Activated CD4-positive, CD25-positive, alpha-beta regulatory T cell treated with anti-CD3 and anti-CD28 coated beads, Interleukin-2, amount 50 U/mL, for 24 hours (primary cell): ENCODE measurements at regions not wholly inside any gene's neighbourhood (a gene's known extent, or its start where the extent isn't known, plus 50 kb on each side); places are given as distances from the start of the nearest gene placed in this dataset.

Experiments
- ATAC-seq, 2 donors: fragments of 150-1000 bp; cut with Tn5 transposase; one replicate each; pipeline ENCODE4 v1.10.0; 2021; ENCODE audit warnings: mild to moderate bottlenecking in 1 of 2, moderate library complexity in 1 of 2

DNA sequence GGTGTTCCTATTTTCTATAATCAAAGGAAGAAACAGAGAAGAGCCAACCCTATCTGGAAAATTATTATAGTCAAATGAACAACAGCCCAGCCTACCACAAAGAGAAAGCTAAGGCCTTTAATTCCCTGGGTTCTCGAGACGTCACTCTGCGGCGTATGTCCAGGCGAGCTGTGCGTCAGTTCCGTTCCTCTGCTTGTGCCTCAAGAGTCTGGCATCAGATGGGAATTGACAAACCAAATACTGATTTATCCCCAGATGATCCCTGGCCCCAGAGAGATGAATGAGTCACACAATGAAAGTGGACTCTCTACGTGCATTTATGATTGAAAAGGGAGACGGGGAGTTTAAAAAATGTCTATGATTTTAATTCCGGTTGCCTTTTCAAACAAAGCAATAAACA lies 151.6 kb upstream of the PDE10A start:
- no peak for ATAC-seq

DNA sequence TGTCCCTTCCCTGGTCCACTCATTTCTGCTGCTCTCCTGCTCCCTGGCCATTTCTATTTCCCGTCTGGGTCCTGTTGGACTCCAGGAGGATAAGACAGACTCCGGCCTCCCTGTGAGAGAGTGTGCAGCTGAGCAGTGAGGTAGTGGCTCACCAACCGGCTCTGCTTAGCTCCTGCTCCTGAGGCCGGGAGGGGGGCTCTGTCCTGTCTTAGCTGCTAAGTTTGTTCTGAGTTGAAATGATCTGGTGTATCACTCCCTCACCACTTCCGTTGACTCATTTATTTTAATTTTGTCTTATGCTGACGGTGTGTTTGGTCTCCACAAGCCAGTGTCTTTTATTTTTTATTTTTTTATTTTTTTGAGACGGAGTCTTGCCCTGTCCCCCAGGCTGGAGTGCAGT lies 148.5 kb upstream of the PDE10A start:
- no peak for ATAC-seq

DNA sequence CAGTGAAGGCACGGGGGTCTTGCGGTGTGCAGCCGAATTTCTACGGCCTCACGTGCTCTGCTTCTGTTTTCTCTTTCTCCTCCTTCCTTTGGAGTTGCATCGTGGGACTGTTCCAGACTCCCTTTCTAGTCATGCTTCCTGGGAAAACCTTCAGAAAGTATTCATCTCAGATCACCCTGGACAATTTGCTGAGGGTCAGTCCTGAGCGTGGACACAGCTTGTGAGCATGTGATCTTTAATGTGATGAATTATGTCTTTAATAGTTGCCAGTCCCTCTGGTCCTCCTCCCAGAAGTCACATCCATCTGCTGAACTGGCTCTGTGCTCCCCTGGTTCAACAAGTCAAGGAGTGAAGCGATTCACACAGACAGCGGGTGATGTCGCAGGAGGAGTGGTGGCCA lies 145.0 kb upstream of the PDE10A start:
- ATAC-seq, result no peak

DNA sequence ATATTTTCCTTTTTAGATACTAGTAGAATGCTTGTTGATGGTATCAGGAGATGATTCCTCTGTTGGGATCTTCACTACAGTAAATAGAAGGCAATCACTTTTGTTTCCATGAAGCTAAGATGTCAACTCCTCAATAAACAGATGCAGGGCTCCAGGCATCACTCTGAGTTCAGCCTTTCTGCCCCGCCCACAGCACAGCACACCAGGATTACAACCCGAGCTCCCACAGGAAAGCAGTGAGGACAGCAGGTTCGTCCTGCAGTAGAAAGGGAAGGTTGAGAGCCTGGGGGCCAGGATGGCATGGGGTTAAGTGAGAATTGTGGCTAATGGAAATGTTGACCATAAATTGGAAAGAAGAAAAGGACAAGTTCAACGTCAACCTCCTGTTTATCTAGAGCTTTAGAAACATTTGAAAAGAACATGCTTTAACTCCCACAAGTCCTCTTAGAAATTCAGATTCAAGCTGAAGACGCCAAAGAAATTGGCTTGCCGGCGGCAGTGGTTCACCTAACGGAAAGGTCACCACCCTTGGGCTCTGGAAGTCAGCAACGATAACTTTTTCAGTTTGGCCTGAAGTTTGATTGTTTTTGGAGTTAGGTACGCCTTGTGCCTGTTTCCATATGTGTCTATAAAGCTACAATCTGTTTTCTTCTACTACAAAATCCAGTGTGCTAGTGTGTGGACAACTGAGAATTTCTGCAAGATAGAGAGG lies 144.4 kb upstream of the PDE10A start:
- ATAC-seq, result no peak

DNA sequence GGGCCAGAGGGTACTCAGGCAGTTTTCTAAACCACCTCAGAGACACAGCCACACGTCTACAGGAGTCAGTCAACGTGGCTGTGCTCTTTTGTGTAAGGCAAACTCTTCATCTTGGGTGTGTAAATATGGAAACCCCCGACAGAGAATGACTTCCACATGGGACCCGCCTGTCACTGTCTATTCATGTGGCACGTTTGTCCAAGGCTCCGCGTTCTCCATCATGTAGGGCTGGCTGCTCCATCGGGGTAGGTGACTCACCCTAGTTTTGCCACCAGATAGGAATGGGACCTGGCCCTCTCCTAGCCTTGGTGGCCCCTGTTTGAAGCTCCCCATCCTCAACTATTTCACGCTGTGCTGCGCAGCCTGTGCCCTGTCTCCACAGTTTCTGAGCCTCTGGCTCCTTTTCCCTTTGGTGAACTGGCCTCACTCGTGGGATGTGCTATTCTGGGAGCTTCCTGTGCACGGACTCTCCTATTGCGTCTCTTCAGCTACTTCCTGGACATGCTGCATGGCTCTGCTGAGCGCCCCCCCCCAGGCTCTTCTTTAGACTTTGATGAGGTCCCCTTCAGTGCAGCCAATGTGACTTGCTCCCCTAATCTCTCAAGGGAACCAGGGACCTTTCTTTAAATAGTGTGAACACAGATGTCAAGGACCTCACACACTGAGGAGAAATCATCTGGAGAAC lies 143.2 kb upstream of the PDE10A start:
- no peak for ATAC-seq

DNA sequence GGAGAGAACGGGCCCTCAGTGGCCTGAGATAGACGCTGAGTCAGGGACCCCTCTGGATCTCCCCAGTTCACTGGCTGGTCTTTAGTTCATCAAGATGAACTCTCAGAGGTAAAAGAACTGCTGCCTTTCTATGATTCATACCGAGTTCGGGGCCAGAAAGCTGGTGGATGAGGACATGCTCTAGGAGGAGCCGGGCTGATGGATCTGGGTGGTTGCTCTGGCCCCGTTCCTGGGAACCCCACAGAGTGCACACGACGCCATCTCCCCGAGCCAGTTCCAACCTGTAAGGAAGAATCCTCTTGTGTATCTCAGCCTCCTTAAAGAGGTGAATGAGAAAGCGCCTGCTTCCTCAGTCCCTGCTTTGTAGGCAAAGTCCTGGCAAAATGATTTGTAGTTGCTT lies 142.6 kb upstream of the PDE10A start:
- no peak for ATAC-seq

DNA sequence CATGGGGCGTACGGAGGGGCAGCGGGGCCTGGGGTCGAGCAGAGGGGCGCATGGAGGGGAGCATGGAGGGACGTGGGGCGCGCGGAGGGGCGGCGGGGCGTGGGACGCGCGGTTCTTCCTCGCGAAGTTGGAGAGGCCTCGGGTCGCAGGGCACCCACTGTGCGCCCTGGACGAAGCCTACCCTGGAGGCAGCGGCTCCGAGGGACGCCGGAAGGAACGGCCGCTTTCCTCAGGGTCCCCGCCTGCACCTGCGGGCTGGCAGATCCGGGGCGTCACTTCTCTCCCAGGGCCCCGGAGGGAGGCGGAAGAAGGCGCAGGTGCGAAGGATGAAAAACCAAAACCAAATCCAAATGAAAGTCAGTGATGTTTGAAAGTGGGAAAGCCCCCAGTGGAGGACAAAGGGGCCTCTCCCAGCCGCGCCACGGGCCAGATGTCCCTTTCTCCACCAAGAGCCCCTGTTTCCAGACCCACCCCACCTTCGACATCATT lies 142.1 kb upstream of the PDE10A start:
- ATAC-seq, result no peak

DNA sequence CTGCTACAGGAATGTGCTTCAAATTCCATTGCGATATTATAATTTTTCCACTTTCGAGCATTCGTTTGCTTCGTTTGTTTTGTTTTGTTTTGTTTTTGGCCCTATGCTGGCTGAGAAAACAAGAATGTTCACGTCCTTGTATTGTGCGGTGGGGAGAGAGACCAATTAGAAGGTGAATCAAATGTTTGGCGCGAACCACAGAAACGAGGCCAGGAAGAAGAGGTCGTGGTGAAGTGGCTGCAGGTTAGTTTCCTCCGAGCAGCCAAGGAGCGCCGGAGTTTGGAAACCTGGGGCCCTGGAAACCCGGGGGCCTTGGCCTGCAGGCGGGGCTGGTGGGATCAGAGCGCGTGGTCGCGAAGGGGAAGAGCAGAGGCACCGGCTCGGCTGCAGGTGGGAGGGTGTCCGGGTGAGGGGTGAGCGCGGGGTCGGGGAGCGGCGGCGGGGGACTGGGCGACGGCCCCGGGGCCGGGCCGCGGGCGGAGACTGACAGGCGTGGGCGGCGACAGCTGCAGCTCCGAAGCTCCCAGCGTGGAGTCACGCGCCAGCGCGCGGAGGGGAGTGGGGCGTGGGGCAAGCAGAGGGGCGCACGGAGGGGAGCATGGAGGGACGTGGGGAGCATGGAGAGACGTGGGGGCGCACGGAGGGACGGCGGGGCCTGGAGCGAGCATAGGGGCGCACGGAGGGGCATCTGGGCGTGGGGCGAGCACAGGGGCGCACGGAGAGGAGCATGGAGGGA lies 141.5 kb upstream of the PDE10A start:
- no peak for ATAC-seq

DNA sequence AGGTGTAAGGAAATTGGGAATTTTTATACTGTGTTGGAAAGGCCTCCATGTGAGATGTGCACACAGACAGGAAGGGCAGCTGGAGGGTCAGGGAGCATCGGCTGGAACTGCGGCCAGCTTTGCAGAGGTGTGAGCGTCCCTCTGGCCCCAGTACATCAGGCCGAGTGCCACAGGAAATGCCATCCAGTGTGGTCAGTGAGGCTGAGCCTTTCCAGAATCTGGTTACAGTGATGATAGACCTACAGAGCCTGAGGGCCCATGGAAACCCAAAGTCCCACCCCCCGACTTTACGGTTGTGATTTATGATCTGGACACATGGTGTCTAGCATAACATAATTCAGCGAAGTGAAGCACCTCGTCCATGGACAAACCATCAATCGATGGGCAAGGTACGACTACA lies 137.3 kb upstream of the PDE10A start:
- no peak for ATAC-seq

DNA sequence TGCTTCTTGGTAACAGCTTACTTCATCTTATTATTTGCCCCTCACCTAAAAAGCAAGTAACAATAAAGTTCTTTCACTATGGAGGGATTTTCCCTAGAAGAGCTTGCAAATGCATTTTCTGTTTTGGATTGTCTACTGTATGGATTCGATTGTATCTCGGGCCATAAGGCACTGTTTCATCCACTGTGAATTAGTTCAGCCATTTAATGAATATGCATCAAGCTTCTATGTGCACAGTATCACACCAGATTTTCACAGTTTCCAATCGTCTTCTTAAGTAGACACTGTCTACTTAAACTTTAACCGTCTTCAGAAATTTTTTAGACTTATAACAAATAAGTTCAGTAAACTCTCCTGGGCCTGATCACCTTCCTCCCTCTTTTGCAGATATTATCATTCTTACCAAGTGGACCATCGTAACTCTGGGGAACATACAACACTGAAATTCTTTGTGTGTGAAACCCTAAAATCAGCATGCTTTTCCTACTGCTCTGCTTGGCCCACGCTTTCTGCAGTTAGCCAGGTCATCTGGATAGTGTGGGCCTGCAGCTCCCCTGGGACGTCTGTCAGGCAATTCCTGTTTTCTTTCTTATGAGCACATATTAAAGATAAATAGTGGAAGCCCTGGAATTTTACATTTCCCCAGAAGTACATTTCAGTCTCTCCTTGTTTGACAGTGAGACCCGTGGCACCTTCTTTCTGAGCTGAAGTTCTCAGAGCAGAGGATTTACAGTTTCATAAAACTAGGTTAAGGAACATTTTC lies 136.5 kb upstream of the PDE10A start:
- ATAC-seq, result no peak

DNA sequence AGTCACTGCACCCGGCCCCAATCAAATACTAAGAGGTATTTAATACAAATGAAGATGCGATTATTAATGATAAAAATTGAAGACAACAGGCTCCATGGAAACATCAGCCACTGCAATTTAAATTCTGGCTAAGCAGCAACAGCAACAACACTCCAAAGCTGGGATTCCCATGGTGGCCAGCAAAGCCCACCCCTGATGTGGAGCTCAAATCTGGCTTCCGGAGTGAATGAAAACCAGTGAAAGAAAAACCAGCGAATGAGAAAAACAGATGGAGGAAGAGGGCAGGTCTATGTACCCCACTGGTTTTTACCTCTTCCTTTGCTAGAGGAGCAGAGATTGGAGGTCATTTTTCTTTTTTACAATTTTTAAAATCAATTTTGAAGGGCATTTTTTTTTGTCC lies 135.9 kb upstream of the PDE10A start:
- no peak for ATAC-seq

DNA sequence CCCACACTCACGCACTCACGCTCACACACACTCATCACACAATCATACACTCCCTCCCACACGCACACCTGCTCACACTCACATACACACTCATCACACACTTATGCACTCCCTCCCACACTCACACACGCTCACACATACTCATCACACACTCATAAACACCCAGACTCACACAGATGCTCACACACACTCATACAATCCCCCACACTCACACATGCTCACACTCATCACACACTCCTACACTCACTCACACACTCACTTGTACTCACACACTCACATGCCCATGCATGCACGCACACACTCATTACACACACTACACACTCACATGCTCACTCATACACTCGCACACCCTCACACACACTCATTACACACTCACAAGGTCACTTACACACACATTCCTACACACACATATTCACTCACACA lies 131.1 kb upstream of the PDE10A start:
- no peak for ATAC-seq

DNA sequence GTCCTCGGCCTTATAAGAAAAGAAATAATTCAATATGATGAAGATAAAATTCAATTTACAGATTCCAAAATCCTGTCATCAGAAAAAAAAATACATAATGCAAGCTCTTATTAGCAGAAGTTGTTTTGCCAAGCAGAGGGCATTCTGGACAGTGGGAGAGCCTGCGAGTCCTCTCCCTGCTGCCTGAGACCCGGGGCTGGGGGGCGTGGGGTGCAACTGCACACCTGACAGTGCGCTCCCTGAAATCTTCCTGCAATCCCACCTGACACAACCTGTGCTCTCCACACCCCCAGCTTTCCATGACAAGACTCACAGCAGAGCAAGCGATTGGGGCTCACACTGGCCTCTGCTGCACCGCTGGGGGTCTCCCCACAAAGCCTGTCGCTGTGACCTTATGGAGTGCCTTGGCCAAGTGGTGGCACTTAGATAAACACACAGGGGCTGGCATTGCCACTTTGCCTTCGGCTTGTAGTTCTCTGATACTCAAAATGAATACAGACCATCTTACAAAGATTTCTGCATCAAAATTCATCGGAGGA lies 130.3 kb upstream of the PDE10A start:
- no peak for ATAC-seq

DNA sequence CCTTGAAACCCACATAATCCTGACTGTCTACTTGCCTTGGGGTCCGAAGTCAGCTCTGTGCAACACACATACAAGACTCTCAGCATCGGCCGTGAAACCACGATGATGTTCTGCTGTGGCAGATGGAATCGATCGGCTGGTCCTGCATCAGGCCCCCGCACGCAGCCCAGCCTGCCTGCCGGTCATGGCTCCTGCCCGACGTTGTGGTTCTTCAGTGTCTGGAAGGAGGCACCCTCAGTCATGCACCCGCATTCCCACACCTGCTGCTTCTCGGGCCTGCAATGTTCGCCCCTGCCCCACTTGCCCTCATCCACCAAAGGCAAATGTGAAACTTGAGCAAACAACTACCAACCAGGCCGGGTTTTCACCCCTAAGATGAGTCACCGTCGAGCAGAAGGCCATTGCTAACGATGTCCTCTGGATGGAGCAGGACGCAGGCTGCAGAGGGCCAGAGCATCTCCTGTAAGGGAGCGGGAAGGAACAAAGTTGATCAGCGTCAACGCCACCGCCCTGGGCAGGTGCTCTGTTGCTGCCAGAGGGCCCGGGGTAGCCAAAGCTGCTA lies 128.9 kb upstream of the PDE10A start:
- no peak for ATAC-seq

DNA sequence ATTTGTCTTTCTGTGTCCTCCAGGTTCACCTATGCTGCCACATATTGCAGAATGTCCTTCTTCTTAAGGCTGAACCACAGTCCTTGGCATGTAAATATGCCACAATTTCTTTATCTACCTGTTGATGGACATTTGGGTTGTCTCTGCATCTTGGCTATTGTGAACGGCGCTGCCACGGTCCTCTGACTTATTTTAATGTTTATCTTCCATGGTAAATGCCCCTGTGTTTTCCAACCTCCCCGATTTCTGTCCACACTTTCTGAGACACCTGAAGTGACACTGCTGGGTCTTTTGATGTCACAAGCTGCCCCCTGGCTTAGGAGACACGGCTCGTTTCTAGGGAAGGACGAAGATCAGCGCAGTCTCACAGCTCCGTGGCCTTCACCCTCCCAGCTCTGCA lies 128.3 kb upstream of the PDE10A start:
- no peak for ATAC-seq

DNA sequence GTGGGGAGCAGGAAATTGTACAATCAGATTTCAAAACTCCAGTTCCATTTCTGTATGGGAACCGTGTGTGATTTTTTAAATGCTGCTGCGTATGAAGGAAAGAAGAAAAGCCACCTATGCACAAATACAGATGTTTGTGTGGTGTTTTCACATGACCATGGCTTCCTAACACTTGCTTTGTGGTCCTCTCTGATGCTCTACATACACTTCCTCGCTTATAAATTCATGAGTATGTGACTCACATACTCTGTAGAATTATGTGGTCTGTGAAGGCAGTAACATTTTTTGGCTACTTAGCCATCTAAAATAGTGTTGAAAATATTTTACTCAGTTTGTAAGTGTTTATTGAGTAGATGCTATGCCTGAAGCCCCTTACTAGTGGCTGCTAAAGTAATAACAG lies 119.8 kb upstream of the PDE10A start:
- no peak for ATAC-seq

DNA sequence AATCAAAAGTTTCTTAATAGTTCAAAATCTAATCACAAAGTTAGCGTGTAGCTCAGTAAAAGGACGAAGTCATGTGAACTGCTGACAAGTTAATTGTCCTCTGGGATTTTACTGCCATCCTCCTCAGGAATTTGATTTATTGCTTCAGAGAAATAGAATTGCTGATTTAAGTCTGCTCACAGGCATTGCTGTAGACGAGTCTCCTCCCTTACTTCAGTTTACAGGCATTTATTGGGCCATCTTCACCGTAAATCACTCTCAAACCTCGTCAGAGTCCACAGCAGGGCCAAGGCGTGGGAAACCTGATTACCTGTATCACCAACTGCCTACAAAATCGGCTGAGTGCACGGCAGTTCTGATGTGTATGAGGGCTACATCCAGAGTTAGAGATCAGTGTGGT lies 119.1 kb upstream of the PDE10A start:
- ATAC-seq, result no peak

DNA sequence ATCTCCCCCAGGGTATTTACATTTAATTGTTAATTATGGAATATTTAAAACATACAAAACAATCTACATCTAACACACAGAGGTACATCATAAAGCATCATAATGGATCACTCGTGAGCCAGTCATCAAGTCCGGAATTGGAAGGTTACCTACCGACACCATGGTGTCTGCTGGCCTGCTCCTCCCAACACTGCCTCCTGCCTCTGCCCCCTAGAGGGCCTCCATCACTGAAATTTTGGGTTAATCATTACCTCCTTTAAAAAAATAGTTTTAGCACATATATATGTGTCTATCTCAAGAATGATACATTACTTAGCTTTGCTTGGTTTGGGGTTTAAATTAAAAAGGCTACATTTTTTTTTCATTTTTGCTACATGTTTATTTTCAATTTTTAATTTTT lies 114.6 kb upstream of the PDE10A start:
- ATAC-seq, result no peak

DNA sequence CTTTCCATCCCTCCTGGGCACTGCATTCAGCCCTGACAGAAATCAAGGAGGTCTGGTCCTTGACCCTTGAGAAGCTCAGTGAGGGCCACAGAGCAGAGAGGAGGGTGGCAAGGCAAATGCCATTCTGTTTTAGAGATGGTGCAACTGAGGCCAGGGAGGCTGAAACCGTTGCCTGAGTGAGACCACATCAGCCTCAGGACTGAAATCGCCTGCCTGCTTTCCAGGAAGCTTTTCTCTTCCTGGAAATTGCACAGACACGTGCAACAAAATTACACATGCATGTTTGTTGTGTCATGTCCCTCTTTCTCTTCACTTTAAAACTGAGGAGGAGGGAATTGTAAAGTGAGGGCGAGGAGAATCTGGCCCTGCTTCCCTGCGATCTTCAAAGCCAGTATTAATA lies 113.7 kb upstream of the PDE10A start:
- no peak for ATAC-seq

DNA sequence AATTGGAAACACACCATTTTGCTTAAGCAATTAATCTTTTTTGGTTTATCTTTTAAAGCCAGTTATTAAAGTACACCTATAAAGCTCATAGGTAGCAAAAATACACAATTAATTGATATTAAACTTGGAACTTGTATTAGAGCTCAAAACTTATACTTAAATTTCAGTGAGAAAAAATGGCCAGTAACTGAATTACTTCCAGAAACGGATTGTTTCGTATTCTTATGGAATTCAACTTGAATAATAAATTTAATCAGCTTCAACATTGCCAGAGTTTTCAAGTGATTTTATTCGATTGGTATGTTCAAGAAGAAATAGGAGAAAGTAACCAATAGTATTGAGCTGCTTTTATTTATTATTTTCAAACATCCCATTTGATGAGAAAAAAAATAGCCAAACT lies 112.7 kb upstream of the PDE10A start:
- no peak for ATAC-seq

DNA sequence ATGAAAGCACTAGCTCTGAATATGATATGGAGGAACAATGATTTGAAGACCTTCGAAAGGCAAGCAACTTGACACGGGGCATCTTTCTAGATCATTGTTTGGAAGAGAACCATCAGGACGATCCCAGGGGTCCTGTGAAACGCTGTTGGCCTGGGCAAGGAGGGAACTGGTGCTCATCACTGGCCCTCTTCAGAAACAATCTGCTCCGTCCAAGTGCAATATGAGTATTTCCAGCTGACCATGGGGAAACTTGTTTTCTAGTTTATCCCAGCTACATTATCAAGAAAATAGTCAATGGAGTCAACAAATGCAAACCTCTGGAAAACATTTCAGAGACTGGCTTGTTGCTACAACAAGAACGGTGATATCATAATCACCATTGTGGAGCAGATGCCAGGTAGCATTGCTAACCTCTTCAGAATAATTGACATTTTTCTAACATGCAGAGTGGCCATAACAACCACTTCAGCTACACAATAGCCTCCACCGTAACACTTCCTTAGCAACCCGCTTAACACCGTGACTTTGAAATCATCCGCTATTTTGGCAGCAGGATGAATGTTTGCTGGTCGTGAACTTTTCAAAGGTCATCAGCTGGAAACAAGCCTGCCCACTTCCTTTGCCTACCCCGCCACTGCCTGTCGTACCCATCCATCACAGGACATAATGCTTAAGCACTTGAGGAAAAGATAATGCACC lies 112.0 kb upstream of the PDE10A start:
- ATAC-seq, result no peak
